Liver (tissue), 3 donors: ENCODE measurements at regions not wholly inside any gene's neighbourhood (a gene's known extent, or its start where the extent isn't known, plus 50 kb on each side); places are given as distances from the start of the nearest gene placed in this dataset.

Experiments used
- FOXA1 ChIP-seq: IDR thresholded peaks from 2 replicates; pipeline ENCODE4 v1.6.1; 2016; ENCODE audit warnings: antibody characterized with exemption
- JUND ChIP-seq, 2 donors: IDR thresholded peaks; 2 replicates each; pipeline ENCODE4 v1.6.1; 2016; ENCODE audit warnings: antibody characterized with exemption in 2 of 2
- RAD21 ChIP-seq, 2 donors: IDR thresholded peaks; 2 replicates each; pipeline ENCODE4 v1.6.1; 2016; ENCODE audit warnings: antibody characterized with exemption in 2 of 2, mild to moderate bottlenecking in 2 of 2
- REST ChIP-seq: IDR thresholded peaks from 2 replicates; pipeline ENCODE4 v1.6.1; 2016; ENCODE audit warnings: antibody characterized with exemption, mild to moderate bottlenecking
- RXRA ChIP-seq, 2 donors: IDR thresholded peaks; 2 replicates each; pipeline ENCODE4 v1.6.1; 2017 to 2018; ENCODE audit warnings: antibody characterized with exemption in 2 of 2, mild to moderate bottlenecking in 1 of 2
- SP1 ChIP-seq: IDR thresholded peaks from 2 replicates; pipeline ENCODE4 v1.6.1; 2018; ENCODE audit warnings: antibody characterized with exemption, mild to moderate bottlenecking
- TAF1 ChIP-seq: conservative IDR thresholded peaks from 2 replicates; pipeline ENCODE4 v1.6.1; 2016; ENCODE audit warnings: antibody characterized with exemption, mild to moderate bottlenecking
- ZBTB33 ChIP-seq: IDR thresholded peaks from 2 replicates; pipeline ENCODE4 v1.6.1; 2016; ENCODE audit warnings: antibody characterized with exemption
- TF ChIP-seq, protein P1 (sequence below): fragments of 150-350 bp; IDR thresholded peaks from 2 replicates; pipeline ENCODE4 v1.5.1; 2017; ENCODE audit warnings: improper control_type of control experiment, low read depth, low read length; ENCODE audit not compliant: missing input control
- TF ChIP-seq, protein P2 (sequence below): IDR thresholded peaks from 2 replicates; pipeline ENCODE4 v1.6.1; 2016; ENCODE audit warnings: antibody characterized with exemption
- donor health status: healthy.
- donor health status: healthy.

- TF ChIP-seq, protein P1, sequence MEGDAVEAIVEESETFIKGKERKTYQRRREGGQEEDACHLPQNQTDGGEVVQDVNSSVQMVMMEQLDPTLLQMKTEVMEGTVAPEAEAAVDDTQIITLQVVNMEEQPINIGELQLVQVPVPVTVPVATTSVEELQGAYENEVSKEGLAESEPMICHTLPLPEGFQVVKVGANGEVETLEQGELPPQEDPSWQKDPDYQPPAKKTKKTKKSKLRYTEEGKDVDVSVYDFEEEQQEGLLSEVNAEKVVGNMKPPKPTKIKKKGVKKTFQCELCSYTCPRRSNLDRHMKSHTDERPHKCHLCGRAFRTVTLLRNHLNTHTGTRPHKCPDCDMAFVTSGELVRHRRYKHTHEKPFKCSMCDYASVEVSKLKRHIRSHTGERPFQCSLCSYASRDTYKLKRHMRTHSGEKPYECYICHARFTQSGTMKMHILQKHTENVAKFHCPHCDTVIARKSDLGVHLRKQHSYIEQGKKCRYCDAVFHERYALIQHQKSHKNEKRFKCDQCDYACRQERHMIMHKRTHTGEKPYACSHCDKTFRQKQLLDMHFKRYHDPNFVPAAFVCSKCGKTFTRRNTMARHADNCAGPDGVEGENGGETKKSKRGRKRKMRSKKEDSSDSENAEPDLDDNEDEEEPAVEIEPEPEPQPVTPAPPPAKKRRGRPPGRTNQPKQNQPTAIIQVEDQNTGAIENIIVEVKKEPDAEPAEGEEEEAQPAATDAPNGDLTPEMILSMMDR = no peak
- TF ChIP-seq, protein P2, sequence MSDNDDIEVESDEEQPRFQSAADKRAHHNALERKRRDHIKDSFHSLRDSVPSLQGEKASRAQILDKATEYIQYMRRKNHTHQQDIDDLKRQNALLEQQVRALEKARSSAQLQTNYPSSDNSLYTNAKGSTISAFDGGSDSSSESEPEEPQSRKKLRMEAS = no peak
- no peak for TF ChIP-seq SP1
- peak in 1 of 2 donors; percentile 28 for TF ChIP-seq RXRA (IDR thresholded peaks at IDR 0.05)
- no peak for TF ChIP-seq FOXA1
- TF ChIP-seq JUND (IDR thresholded peaks at IDR 0.05) = no peak
- TF ChIP-seq REST = no peak
- no peak for TF ChIP-seq TAF1
- TF ChIP-seq ZBTB33 = no peak
- TF ChIP-seq RAD21 (IDR thresholded peaks at IDR 0.05) = no peak
These were observed 157.8 kb upstream of the TTC29 start for GRCh38 chr4:147103403-147103946.
